Fibroblast of lung (primary cell): ENCODE measurements at regions not wholly inside any gene's neighbourhood (a gene's known extent, or its start where the extent isn't known, plus 50 kb on each side); places are given as distances from the start of the nearest gene placed in this dataset.

Experiments
- EZH2 ChIP-seq: IDR thresholded peaks from 2 replicates; pipeline ENCODE4 v1.5.1; 2012; ENCODE audit warnings: low read length, control low read depth, mild to moderate bottlenecking; ENCODE audit errors: missing control alignments
- TF ChIP-seq, protein P1 (sequence below), 2 donors: IDR thresholded peaks in 1 of 2; conservative IDR thresholded peaks in 1 of 2; 1 replicate in 1 of 2; 2 replicates in 1 of 2; pipeline ENCODE4 v1.5.1; 2011 to 2012; ENCODE audit warnings: low read length in 2 of 2, control low read depth in 1 of 2, inconsistent platforms in 1 of 2, low read depth in 1 of 2, mild to moderate bottlenecking in 1 of 2

DNA sequence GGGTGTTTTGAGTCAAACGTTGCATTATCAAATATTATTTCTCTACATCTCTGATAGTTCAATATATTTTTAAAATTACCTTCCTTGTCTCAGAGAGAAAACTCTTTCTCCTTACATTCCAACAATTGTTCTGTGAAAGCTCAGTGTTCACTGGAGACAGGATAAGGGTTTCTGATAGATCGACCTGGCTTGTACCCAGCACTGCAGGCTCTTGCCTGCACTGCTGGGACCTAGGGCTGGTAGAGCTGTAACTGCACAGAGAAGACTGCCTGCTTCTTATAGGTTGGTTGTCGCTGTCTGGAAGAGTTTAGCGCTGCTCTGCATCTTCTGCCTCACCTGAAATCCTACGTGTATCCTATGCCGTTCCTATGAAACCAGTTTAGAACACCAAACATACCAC, 249.9 kb upstream of the LRTM1 start:
- TF ChIP-seq, protein P1, sequence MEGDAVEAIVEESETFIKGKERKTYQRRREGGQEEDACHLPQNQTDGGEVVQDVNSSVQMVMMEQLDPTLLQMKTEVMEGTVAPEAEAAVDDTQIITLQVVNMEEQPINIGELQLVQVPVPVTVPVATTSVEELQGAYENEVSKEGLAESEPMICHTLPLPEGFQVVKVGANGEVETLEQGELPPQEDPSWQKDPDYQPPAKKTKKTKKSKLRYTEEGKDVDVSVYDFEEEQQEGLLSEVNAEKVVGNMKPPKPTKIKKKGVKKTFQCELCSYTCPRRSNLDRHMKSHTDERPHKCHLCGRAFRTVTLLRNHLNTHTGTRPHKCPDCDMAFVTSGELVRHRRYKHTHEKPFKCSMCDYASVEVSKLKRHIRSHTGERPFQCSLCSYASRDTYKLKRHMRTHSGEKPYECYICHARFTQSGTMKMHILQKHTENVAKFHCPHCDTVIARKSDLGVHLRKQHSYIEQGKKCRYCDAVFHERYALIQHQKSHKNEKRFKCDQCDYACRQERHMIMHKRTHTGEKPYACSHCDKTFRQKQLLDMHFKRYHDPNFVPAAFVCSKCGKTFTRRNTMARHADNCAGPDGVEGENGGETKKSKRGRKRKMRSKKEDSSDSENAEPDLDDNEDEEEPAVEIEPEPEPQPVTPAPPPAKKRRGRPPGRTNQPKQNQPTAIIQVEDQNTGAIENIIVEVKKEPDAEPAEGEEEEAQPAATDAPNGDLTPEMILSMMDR (conservative IDR thresholded peaks at IDR 0.05 in 1 of 2, IDR thresholded peaks at IDR 0.05 in 1 of 2; ENCODE audit: low read depth in 1 of 2, low read length in 2 of 2) = no peak
- no peak for TF ChIP-seq EZH2
